H1 (cell line): ENCODE measurements at regions not wholly inside any gene's neighbourhood (a gene's known extent, or its start where the extent isn't known, plus 50 kb on each side); places are given as distances from the start of the nearest gene placed in this dataset.

Source experiments
- CTCF ChIA-PET: fragments of 300-600 bp; sonication (Branson Sonifier 250); formaldehyde crosslinking; loops from one replicate; lab custom pipeline; 2021; ENCODE audit not compliant: partially characterized antibody; lab: Charles Lee
- POLR2A ChIA-PET: fragments of 300-600 bp; sonication (Branson Sonifier 250); formaldehyde crosslinking; loops from one replicate; lab custom pipeline; 2021; ENCODE audit warnings: inconsistent platforms; ENCODE audit not compliant: partially characterized antibody; lab: Charles Lee
- DNase-seq, 2 experiments: peaks; one replicate each; pipeline versions ENCODE4 v3.0.0 to v3.0.0-alpha.2; 2010 to 2022; ENCODE audit warnings: low spot score in 2 of 2, low read depth in 1 of 2, mixed read lengths in 1 of 2
- FAIRE-seq: peaks from 2 replicates; lab custom pipeline; 2011; peaks lifted over from hg19 to GRCh38; lab: Jason Lieb, UNC
- H2AFZ ChIP-seq: 2 replicates; pipeline ENCODE4 v1.8.1; 2012; ENCODE audit warnings: low read length, inconsistent platforms
- H2AK5ac ChIP-seq: 2 replicates; pipeline ENCODE4 v1.6.1; 2013; ENCODE audit warnings: low read depth, low read length
- H2BK120ac ChIP-seq: replicated peaks from 2 replicates; pipeline ENCODE3; 2013; ENCODE audit warnings: low read depth, low read length, inconsistent platforms
- H2BK12ac ChIP-seq: 2 replicates; pipeline ENCODE4 v1.6.1; 2013; ENCODE audit warnings: low read depth, low read length
- H2BK15ac ChIP-seq: 2 replicates; pipeline ENCODE4 v1.6.1; 2013; ENCODE audit warnings: low read length
- H2BK20ac ChIP-seq: 2 replicates; pipeline ENCODE4 v1.6.1; 2013; ENCODE audit warnings: low read length
- H2BK5ac ChIP-seq: 2 replicates; pipeline ENCODE4 v1.6.1; 2013; ENCODE audit warnings: low read depth, low read length
- H3K14ac ChIP-seq: 2 replicates; pipeline ENCODE4 v1.6.1; 2013; ENCODE audit warnings: inconsistent platforms; ENCODE audit not compliant: insufficient read length
- H3K18ac ChIP-seq: 2 replicates; pipeline ENCODE4 v1.6.1; 2013; ENCODE audit warnings: low read length; ENCODE audit errors: extremely low read depth
- H3K23ac ChIP-seq: 2 replicates; pipeline ENCODE4 v1.6.1; 2013; ENCODE audit warnings: inconsistent platforms; ENCODE audit not compliant: insufficient read length
- H3K23me2 ChIP-seq: 2 replicates; pipeline ENCODE4 v1.6.1; 2013; ENCODE audit warnings: low read depth, low read length
- H3K27ac ChIP-seq: 2 replicates; pipeline ENCODE4 v1.6.1; 2011; ENCODE audit warnings: low read depth, low read length, inconsistent platforms
- H3K27me3 ChIP-seq, 4 experiments: replicated peaks in 1 of 4; 1 replicate in 1 of 4; 2 replicates in 3 of 4; pipeline versions ENCODE4 v1.6.1 to v1.8.1; 2011 to 2013; ENCODE audit warnings: low read length in 3 of 4, mild to moderate bottlenecking in 3 of 4, inconsistent platforms in 2 of 4, mixed read lengths in 2 of 4, moderate library complexity in 1 of 4; ENCODE audit not compliant: control insufficient read depth in 3 of 4, insufficient read depth in 3 of 4; ENCODE audit errors: extremely low read depth in 1 of 4
- H3K36me3 ChIP-seq, 4 experiments: 2 replicates each; pipeline versions ENCODE4 v1.6.1 to v1.8.1; 2011 to 2013; ENCODE audit warnings: mild to moderate bottlenecking in 4 of 4, low read length in 3 of 4, moderate library complexity in 2 of 4, control low read depth in 1 of 4, inconsistent platforms in 1 of 4; ENCODE audit not compliant: insufficient read depth in 4 of 4, control insufficient read depth in 2 of 4
- H3K4ac ChIP-seq: replicated peaks from 2 replicates; pipeline ENCODE3; 2013; ENCODE audit warnings: low read length, low read depth, mixed read lengths, inconsistent platforms; ENCODE audit not compliant: insufficient read length
- H3K4me1 ChIP-seq, 4 experiments: replicated peaks in 1 of 4; 1 replicate in 1 of 4; 2 replicates in 3 of 4; pipeline versions ENCODE4 v1.6.1 to v1.8.1; 2011 to 2013; ENCODE audit warnings: low read length in 3 of 4, inconsistent platforms in 2 of 4, mixed read lengths in 1 of 4; ENCODE audit not compliant: insufficient read depth in 4 of 4, control insufficient read depth in 3 of 4
- H3K4me2 ChIP-seq, 2 experiments: 2 replicates each; pipeline versions ENCODE4 v1.6.1 to v1.8.1; 2011 to 2013; ENCODE audit warnings: low read depth in 2 of 2, low read length in 2 of 2, control low read depth in 1 of 2, inconsistent platforms in 1 of 2, mild to moderate bottlenecking in 1 of 2; ENCODE audit not compliant: insufficient read depth in 1 of 2
- H3K4me3 ChIP-seq, 4 experiments: fragments of 200-600, 300-600 bp in 1 of 4; sonication (generic), shearing (Covaris generic), sonication (Bioruptor Twin) in 1 of 4; 2 replicates each; pipeline versions ENCODE4 v1.5.1 to v1.8.1; 2011 to 2016; ENCODE audit warnings: low read length in 4 of 4, low read depth in 3 of 4, control low read depth in 2 of 4, inconsistent platforms in 2 of 4, mild to moderate bottlenecking in 2 of 4, mixed read lengths in 1 of 4, moderate library complexity in 1 of 4; ENCODE audit not compliant: insufficient read depth in 2 of 4; ENCODE audit errors: extremely low read depth in 1 of 4
- H3K56ac ChIP-seq: replicated peaks from 2 replicates; pipeline ENCODE3; 2013; ENCODE audit warnings: low read depth, mild to moderate bottlenecking, mixed read lengths, low read length, inconsistent platforms; ENCODE audit not compliant: insufficient read length
- H3K79me1 ChIP-seq: 2 replicates; pipeline ENCODE4 v1.6.1; 2013; ENCODE audit warnings: low read depth, low read length, control low read depth
- H3K79me2 ChIP-seq, 2 experiments: 2 replicates each; pipeline versions ENCODE4 v1.6.1 to v1.8.1; 2012 to 2013; ENCODE audit warnings: low read length in 2 of 2, mild to moderate bottlenecking in 2 of 2, inconsistent platforms in 1 of 2; ENCODE audit not compliant: insufficient read depth in 2 of 2, control insufficient read depth in 1 of 2
- H3K9ac ChIP-seq, 4 experiments: replicated peaks in 1 of 4; 1 replicate in 1 of 4; 2 replicates in 3 of 4; pipeline versions ENCODE4 v1.6.1 to v1.8.1; 2011 to 2013; ENCODE audit warnings: low read depth in 3 of 4, low read length in 3 of 4, control low read depth in 2 of 4, mild to moderate bottlenecking in 2 of 4, moderate library complexity in 2 of 4, inconsistent platforms in 1 of 4; ENCODE audit errors: extremely low read depth in 1 of 4
- H3K9me3 ChIP-seq, 2 experiments: 2 replicates each; pipeline versions ENCODE4 v1.6.1 to v1.8.1; 2012 to 2013; ENCODE audit warnings: mild to moderate bottlenecking in 2 of 2, moderate library complexity in 2 of 2, control low read depth in 1 of 2, inconsistent platforms in 1 of 2, low read depth in 1 of 2, low read length in 1 of 2, mixed read lengths in 1 of 2; ENCODE audit not compliant: insufficient read depth in 2 of 2
- H4K20me1 ChIP-seq, 2 experiments: replicated peaks in 1 of 2; 2 replicates each; pipeline versions ENCODE3 to v1.8.1; 2011 to 2013; ENCODE audit warnings: inconsistent platforms in 2 of 2, low read length in 2 of 2, mild to moderate bottlenecking in 1 of 2; ENCODE audit not compliant: insufficient read depth in 2 of 2, control insufficient read depth in 1 of 2
- H4K5ac ChIP-seq: 2 replicates; pipeline ENCODE4 v1.6.1; 2013; ENCODE audit warnings: low read length, low read depth, mixed read lengths, inconsistent platforms; ENCODE audit not compliant: insufficient read length
- H4K8ac ChIP-seq: 2 replicates; pipeline ENCODE4 v1.8.0; 2013; ENCODE audit warnings: mild to moderate bottlenecking, moderate library complexity, low read length, inconsistent platforms; ENCODE audit not compliant: insufficient read depth; ENCODE audit errors: extremely low read depth
- H4K91ac ChIP-seq: replicated peaks from 2 replicates; pipeline ENCODE3; 2013; ENCODE audit warnings: low read length, mixed read lengths, inconsistent platforms; ENCODE audit not compliant: insufficient read length
- EP300 ChIP-seq, 2 experiments: IDR thresholded peaks; 1 replicate in 1 of 2; 2 replicates in 1 of 2; pipeline ENCODE4 v1.6.1; 2011 to 2012; ENCODE audit warnings: low read depth in 2 of 2, low read length in 2 of 2, mild to moderate bottlenecking in 2 of 2, borderline replicate concordance in 1 of 2, inconsistent platforms in 1 of 2, moderate library complexity in 1 of 2
- SP1 ChIP-seq: IDR thresholded peaks from 2 replicates; pipeline ENCODE4 v1.6.1; 2011; ENCODE audit warnings: low read depth, low read length
- WGBS, 2 experiments: shearing (Covaris generic) in 1 of 2; methylation state at CpG; one replicate each; pipeline versions ENCODE4 v1.1.6 to v1.1.7; 2013 to 2015; ENCODE audit warnings: low lambda C conversion rate in 2 of 2, mixed read lengths in 2 of 2, inconsistent platforms in 1 of 2, low coverage in 1 of 2, missing lambda C conversion rate in 1 of 2; ENCODE audit not compliant: insufficient replicate concordance in 2 of 2, insufficient coverage in 1 of 2, insufficient read length in 1 of 2; ENCODE audit errors: extremely low coverage in 1 of 2, missing lambda C conversion rate in 1 of 2; 5-methylcytosine and 5-hydroxymethylcytosine counted together

GRCh38 chr12:5230861-5231260 is 187.2 kb downstream of the KCNA5 start:
- no peak overlapping the region for H3K14ac ChIP-seq
- ChIA-PET CTCF (interaction anchor here (1.6 kb wide), 1 partner anchor 11 kb away, joined by 3 read pairs; no protein-coding TSS in a partner anchor), POLR2A (no interaction called here)
- no peaks in the 10 kb centered on the region; a peak in 1 of 8 replicates for H3K36me3 ChIP-seq
- no peak overlapping the region for H4K91ac ChIP-seq
- H3K56ac ChIP-seq: no peak overlapping the region
- H3K4me3 ChIP-seq: no peak overlapping the region
- no peak for DNase-seq
- no peak overlapping the region for H2BK120ac ChIP-seq
- no peak overlapping the region for H3K4me2 ChIP-seq
- H2BK20ac ChIP-seq: no peak overlapping the region
- H4K20me1 ChIP-seq: no peaks in the 10 kb centered on the region
- H3K9me3 ChIP-seq: 0 out of 4 replicates have a peak, but pooled peaks cover 0 to 3% of the 10 kb centered on the region in 2 experiments
- no peak overlapping the region for H3K23ac ChIP-seq
- H3K79me1 ChIP-seq: no peaks in the 10 kb centered on the region
- H3K4me1 ChIP-seq: no peaks in the 10 kb centered on the region
- H2BK15ac ChIP-seq: no peak overlapping the region
- no peak overlapping the region for H2BK5ac ChIP-seq
- H2AK5ac ChIP-seq: no peak overlapping the region
- no peaks in the 10 kb centered on the region for H3K79me2 ChIP-seq
- H2AFZ ChIP-seq: no peak overlapping the region
- no peak overlapping the region for H3K18ac ChIP-seq
- no peak overlapping the region for H4K5ac ChIP-seq
- 86% methylated on average over 3 of the region's 3 CpGs; no CpG with 5 or more reads in 1 of the 2 experiments for whole genome bisulfite sequencing, 2 experiments
- H3K4ac ChIP-seq: no peak overlapping the region
- H3K27me3 ChIP-seq: no peaks in the 10 kb centered on the region
- no peak overlapping the region for H4K8ac ChIP-seq
- no peak overlapping the region for H3K27ac ChIP-seq
- H3K9ac ChIP-seq: no peak overlapping the region
- H2BK12ac ChIP-seq: no peak overlapping the region
- FAIRE-seq: no peak
- H3K23me2 ChIP-seq: no peaks in the 10 kb centered on the region
- TF ChIP-seq SP1: no peak
- no peak for TF ChIP-seq EP300 (IDR thresholded peaks at IDR 0.05; ENCODE audit: borderline replicate concordance in 1 of 2, low read depth in 2 of 2, low read length in 2 of 2)
